GM21529 (cell line): ENCODE measurements at regions not wholly inside any gene's neighbourhood (a gene's known extent, or its start where the extent isn't known, plus 50 kb on each side); places are given as distances from the start of the nearest gene placed in this dataset.

Source experiments
- ATAC-seq: cut with Tn5 transposase; IDR thresholded peaks from one replicate; pipeline ENCODE4 v1.9.1; 2021; ENCODE audit not compliant: unreplicated experiment

GRCh38 chr2:898319-898718, 52.3 kb upstream of the SNTG2 start:
- peak; percentile 73 for ATAC-seq

GRCh38 chr2:897091-897490, 53.6 kb upstream of the SNTG2 start:
- ATAC-seq: no peak

- ATAC-seq: no peak
Observed at GRCh38 chr2:893311-893710, 57.3 kb upstream of the SNTG2 start.

- no peak for ATAC-seq
Observed at GRCh38 chr2:892892-893291, 57.8 kb upstream of the SNTG2 start.

GRCh38 chr2:892401-892800, 58.2 kb upstream of the SNTG2 start:
- no peak for ATAC-seq

GRCh38 chr2:891734-892133, 58.9 kb upstream of the SNTG2 start:
- ATAC-seq: no peak

- no peak for ATAC-seq
Observed at GRCh38 chr2:890791-891190, 59.9 kb upstream of the SNTG2 start.

- ATAC-seq: no peak
Observed at GRCh38 chr2:890214-890613, 60.4 kb upstream of the SNTG2 start.

- no peak for ATAC-seq
Observed at GRCh38 chr2:888906-889566, 61.6 kb upstream of the SNTG2 start.

GRCh38 chr2:888211-888801, 62.3 kb upstream of the SNTG2 start:
- ATAC-seq: no peak

- ATAC-seq: no peak
Observed at GRCh38 chr2:887639-888038, 63.0 kb upstream of the SNTG2 start.

GRCh38 chr2:886072-887022, 64.3 kb upstream of the SNTG2 start:
- no peak for ATAC-seq

GRCh38 chr2:885230-886071, 65.2 kb upstream of the SNTG2 start:
- ATAC-seq: no peak

GRCh38 chr2:883803-884748, 66.6 kb upstream of the SNTG2 start:
- no peak for ATAC-seq

- ATAC-seq: no peak
Observed at GRCh38 chr2:883260-883802, 67.3 kb upstream of the SNTG2 start.

- ATAC-seq: peak; percentile 77
Observed at GRCh38 chr2:881204-881918, 69.3 kb upstream of the SNTG2 start.

GRCh38 chr2:880201-880970, 70.3 kb upstream of the SNTG2 start:
- ATAC-seq: no peak

- no peak for ATAC-seq
Observed at GRCh38 chr2:879540-879939, 71.1 kb upstream of the SNTG2 start.
